ENCODE measurements at regions not wholly inside any gene's neighbourhood (a gene's known extent, or its start where the extent isn't known, plus 50 kb on each side); places are given as distances from the start of the nearest gene placed in this dataset.

GRCh38 chr18:38923540-38923939 is 1357.9 kb upstream of the CELF4 start:
- Histone ChIP-seq H2BK20ac (ENCODE audit: low read length) (no peak overlapping the region), H4K20me1 (replicated peaks in 1 of 2; ENCODE audit: control insufficient read depth in 1 of 2, insufficient read depth in 2 of 2, low read length in 2 of 2) (no peaks in the 10 kb centered on the region), H3K27ac (ENCODE audit: low read depth, low read length) (no peak overlapping the region), H4K5ac (ENCODE audit: insufficient read length, low read depth, low read length) (no peak overlapping the region), H3K4ac (replicated peaks; ENCODE audit: insufficient read length, low read depth, low read length) (no peak overlapping the region), H3K4me3 (ENCODE audit: extremely low read depth in 1 of 4, insufficient read depth in 2 of 4, low read depth in 3 of 4, low read length in 4 of 4) (no peak overlapping the region), H3K9ac (replicated peaks in 1 of 4; ENCODE audit: extremely low read depth in 1 of 4, low read depth in 3 of 4, low read length in 3 of 4) (no peak overlapping the region), H3K79me1 (ENCODE audit: low read depth, low read length) (no peaks in the 10 kb centered on the region), H3K36me3 (ENCODE audit: control insufficient read depth in 2 of 4, insufficient read depth in 4 of 4, low read length in 3 of 4) (no peaks in the 10 kb centered on the region), H3K56ac (replicated peaks; ENCODE audit: insufficient read length, low read depth, low read length) (no peak overlapping the region), H2BK120ac (replicated peaks; ENCODE audit: low read depth, low read length) (no peak overlapping the region), H2BK15ac (ENCODE audit: low read length) (no peak overlapping the region), H3K18ac (ENCODE audit: extremely low read depth, low read length) (no peak overlapping the region), H3K23ac (ENCODE audit: insufficient read length) (no peak overlapping the region), H3K27me3 (replicated peaks in 1 of 4; ENCODE audit: control insufficient read depth in 3 of 4, extremely low read depth in 1 of 4, insufficient read depth in 3 of 4, low read length in 3 of 4) (no peaks in the 10 kb centered on the region), H2AK5ac (ENCODE audit: low read depth, low read length) (no peak overlapping the region), H2BK5ac (ENCODE audit: low read depth, low read length) (no peak overlapping the region), H3K14ac (ENCODE audit: insufficient read length) (no peak overlapping the region), H2BK12ac (ENCODE audit: low read depth, low read length) (no peak overlapping the region; the same call in 1 of the 2 replicates), H2AFZ (ENCODE audit: low read length) (no peak overlapping the region), H3K23me2 (ENCODE audit: low read depth, low read length) (no peaks in the 10 kb centered on the region), H4K91ac (replicated peaks; ENCODE audit: insufficient read length, low read length) (no peak overlapping the region), H3K4me1 (replicated peaks in 1 of 4; ENCODE audit: control insufficient read depth in 3 of 4, insufficient read depth in 4 of 4, low read length in 3 of 4) (no peaks in the 10 kb centered on the region; a peak in 1 of 7 replicates), H3K79me2 (ENCODE audit: control insufficient read depth in 1 of 2, insufficient read depth in 2 of 2, low read length in 2 of 2) (no peaks in the 10 kb centered on the region), H4K8ac (ENCODE audit: extremely low read depth, insufficient read depth, low read length) (no peak overlapping the region), H3K4me2 (ENCODE audit: insufficient read depth in 1 of 2, low read depth in 2 of 2, low read length in 2 of 2) (no peak overlapping the region), H3K9me3 (ENCODE audit: insufficient read depth in 2 of 2, low read depth in 1 of 2, low read length in 1 of 2) (no peaks in the 10 kb centered on the region)
- ChIA-PET POLR2A (ENCODE audit: partially characterized antibody) (no interaction called here), CTCF (ENCODE audit: partially characterized antibody) (no interaction called here)
- DNase-seq (ENCODE audit: low read depth in 1 of 2, low spot score in 2 of 2) (no peak), FAIRE-seq (no peak)
- 95% methylated on average over 3 of the region's 3 CpGs; no CpG with 5 or more reads in 1 of the 2 experiments for WGBS, 2 experiments (ENCODE audit: extremely low coverage in 1 of 2, insufficient coverage in 1 of 2, insufficient read length in 1 of 2, insufficient replicate concordance in 2 of 2, low coverage in 1 of 2, low lambda C conversion rate in 2 of 2, missing lambda C conversion rate in 1 of 2)
- TF ChIP-seq ASH2L (IDR thresholded peaks at IDR 0.05; ENCODE audit: low read length) (no peak), ATF2 (IDR thresholded peaks at IDR 0.05; ENCODE audit: low read length) (no peak), RBBP5 (IDR thresholded peaks at IDR 0.05; ENCODE audit: borderline replicate concordance, low read depth, low read length) (no peak), RFX5 (IDR thresholded peaks at IDR 0.05; ENCODE audit: borderline replicate concordance, low read depth, low read length) (no peak), KDM1A (IDR thresholded peaks at IDR 0.05; ENCODE audit: borderline replicate concordance, low read length) (no peak)

All from H1 (cell line).